ENCODE measurements at regions not wholly inside any gene's neighbourhood (a gene's known extent, or its start where the extent isn't known, plus 50 kb on each side); places are given as distances from the start of the nearest gene placed in this dataset.

DNA sequence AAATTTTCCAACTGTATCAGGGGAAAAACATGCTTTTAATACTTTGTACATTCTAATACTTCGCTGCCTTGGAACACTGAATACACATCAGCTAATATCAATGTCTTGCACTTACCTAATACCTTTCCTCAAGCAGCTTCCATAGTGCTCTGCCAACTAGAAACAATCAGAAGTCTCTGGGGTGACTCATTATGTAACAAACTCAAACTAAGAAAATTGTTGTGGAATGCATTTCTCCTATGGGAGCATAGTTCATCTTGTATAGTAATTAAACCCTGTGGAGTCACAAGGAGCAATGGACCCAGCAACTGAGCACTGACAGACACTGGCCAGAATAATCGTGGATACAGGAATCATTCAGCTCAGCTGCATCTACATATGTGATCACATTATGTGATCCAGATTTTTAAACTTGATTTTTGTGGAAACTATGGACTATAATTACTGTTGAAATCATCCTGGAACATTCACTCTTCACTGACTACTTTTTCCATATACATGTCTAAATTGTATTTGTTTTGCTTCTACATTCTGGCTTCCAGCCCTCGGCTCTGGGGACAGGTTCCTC, 496.9 kb downstream of the TMA16 start:
- no peak for DNase-seq
- in situ Hi-C loops (cut with MboI; ENCODE audit: low pct_unique_long_range_greater_than_20kb, low sequenced_read_pairs) = no loop called here

DNA sequence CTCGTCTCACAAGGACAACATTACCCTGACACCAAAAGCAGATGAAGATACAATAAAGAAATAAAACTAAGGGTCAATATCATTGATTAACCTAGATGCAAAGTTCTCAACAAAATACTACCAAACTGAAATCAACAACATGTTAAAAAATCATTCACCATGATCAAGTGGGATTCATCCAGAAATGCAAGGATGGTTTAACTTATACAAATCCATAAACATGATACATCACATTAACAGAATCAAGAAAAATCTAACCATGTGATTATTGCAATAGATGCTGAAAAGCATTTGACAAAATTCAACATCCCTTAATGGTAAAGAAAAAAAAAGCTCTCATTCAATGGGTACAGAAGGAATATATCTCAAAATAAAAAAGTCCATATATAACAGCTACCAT, 514.9 kb downstream of the TMA16 start:
- no peak for DNase-seq
- in situ Hi-C loops (cut with MboI; ENCODE audit: low pct_unique_long_range_greater_than_20kb, low sequenced_read_pairs) = no loop called here

GRCh38 chr4:164011791-164012190, 517.3 kb downstream of the TMA16 start:
- in situ Hi-C loops (cut with MboI; ENCODE audit: low pct_unique_long_range_greater_than_20kb, low sequenced_read_pairs) = no loop called here

DNA sequence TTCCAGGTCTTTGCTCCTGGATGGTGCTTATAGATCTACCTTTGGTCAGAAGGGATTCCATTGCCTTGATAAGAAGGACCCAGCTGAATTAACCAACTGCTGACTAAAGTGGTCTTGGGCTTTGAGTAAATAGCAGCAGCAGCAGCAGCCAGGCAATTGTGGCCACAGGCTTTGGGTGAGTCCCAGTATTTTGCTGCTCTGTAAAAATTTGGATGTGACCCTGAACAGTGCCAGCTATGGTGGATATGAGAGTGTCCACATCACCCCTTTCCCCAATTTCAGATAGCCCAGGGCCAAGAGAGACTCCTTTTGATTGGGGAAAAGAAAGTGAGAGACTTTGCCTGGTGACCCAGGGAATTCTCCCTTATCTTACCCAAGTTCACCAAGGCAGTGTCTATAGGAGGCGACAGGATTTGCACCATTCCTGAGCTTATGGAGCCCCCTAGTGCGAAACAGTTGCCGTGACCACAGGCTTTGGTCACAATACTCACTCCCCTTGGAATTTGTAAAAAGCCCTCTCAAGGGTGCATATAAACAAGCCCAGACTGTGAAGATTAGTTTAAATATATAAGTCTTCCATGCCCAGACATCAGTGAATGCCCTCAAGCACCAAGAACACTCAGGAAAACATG, 518.0 kb downstream of the TMA16 start:
- in situ Hi-C loops (cut with MboI; ENCODE audit: low pct_unique_long_range_greater_than_20kb, low sequenced_read_pairs) = no loop called here
- peak; percentile 43 for DNase-seq

More at GRCh38 chr4:164011791-164012190, 517.3 kb downstream of the TMA16 start:
- no peak for DNase-seq

- DNase-seq = no peak
- in situ Hi-C loops (cut with MboI; ENCODE audit: low pct_unique_long_range_greater_than_20kb, low sequenced_read_pairs) = no loop called here
Measured at GRCh38 chr4:164021947-164022346, 527.5 kb downstream of the TMA16 start.

- in situ Hi-C loops (cut with MboI; ENCODE audit: low pct_unique_long_range_greater_than_20kb, low sequenced_read_pairs) = no loop called here
Measured at GRCh38 chr4:164023214-164023613, 528.7 kb downstream of the TMA16 start.

GRCh38 chr4:164027805-164028204, 533.3 kb downstream of the TMA16 start:
- in situ Hi-C loops (cut with MboI; ENCODE audit: low pct_unique_long_range_greater_than_20kb, low sequenced_read_pairs) = no loop called here
- DNase-seq = no peak

More at GRCh38 chr4:164023214-164023613, 528.7 kb downstream of the TMA16 start:
- peak; percentile 8 for DNase-seq

DNA sequence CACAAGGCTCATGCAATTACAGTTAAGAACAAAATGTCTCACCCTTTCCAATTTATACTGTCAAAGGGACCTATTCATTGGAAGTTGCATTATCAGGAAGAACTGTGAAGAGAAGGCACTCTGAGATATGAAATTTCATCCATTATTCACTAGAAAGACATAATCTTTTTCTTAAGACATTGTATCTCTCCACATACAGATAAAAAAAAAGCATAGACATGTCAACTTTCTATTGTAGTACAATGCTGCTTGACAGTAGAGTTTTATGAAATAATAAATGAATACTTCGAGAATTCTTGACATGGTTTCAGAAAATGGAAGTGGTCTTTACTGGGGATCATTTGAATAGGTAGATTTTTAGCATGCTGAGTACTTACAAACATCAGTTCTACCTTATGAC, 545.0 kb downstream of the TMA16 start:
- no peak for DNase-seq
- in situ Hi-C loops (cut with MboI; ENCODE audit: low pct_unique_long_range_greater_than_20kb, low sequenced_read_pairs) = no loop called here

GRCh38 chr4:164056426-164057142, 562.1 kb downstream of the TMA16 start:
- in situ Hi-C loops (cut with MboI; ENCODE audit: low pct_unique_long_range_greater_than_20kb, low sequenced_read_pairs) = no loop called here
- DNase-seq = no peak

- in situ Hi-C loops (cut with MboI; ENCODE audit: low pct_unique_long_range_greater_than_20kb, low sequenced_read_pairs) = no loop called here
- DNase-seq = no peak
Measured at GRCh38 chr4:164058776-164059445, 564.4 kb downstream of the TMA16 start.

GRCh38 chr4:164060456-164060855, 566.0 kb downstream of the TMA16 start:
- DNase-seq = no peak
- in situ Hi-C loops (cut with MboI; ENCODE audit: low pct_unique_long_range_greater_than_20kb, low sequenced_read_pairs) = no loop called here

GRCh38 chr4:164068392-164068791, 573.9 kb downstream of the TMA16 start:
- DNase-seq = no peak
- in situ Hi-C loops (cut with MboI; ENCODE audit: low pct_unique_long_range_greater_than_20kb, low sequenced_read_pairs) = no loop called here

DNA sequence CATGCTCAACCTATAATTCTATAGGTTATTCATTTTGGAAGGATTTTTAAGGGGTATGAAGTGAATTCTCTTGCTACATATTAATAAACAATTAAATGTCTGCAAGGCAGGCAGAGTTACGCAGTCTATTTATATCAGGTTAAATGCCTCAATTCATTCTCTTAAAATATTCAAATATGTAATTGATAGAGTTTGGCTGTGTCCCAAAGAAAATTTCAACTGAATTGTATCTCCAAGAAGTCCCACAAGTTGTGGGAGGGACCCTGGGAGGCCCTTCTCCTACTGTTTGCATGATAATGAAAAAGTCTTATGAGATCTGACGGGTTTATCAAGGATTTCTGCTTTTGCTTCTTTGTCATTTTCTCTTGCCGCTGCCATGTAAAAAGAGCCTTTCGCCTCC, 576.1 kb downstream of the TMA16 start:
- DNase-seq = no peak

DNA sequence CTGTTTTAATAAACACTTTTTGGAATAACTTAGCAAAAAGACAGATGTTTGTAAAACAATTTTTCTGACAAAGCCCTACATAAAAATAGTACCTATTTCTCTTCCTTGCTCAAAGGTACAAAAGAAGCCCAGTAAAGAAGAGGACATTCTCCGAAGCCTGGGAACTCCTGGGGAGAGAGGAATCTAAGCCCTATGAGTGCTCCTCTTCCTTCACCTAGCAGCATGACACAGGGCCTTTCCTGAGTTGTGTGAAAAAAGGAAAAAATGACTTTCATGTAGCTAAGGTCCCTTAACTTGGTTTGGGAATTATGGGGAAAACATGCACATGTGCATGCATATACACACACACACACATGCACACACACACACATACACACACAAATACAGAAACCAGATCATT, 586.9 kb downstream of the TMA16 start:
- in situ Hi-C loops (cut with MboI; ENCODE audit: low pct_unique_long_range_greater_than_20kb, low sequenced_read_pairs) = no loop called here
- DNase-seq = no peak

More for the DNA sequence above, 576.1 kb downstream of the TMA16 start:
- in situ Hi-C loops (cut with MboI; ENCODE audit: low pct_unique_long_range_greater_than_20kb, low sequenced_read_pairs) = no loop called here

- DNase-seq = no peak
- in situ Hi-C loops (cut with MboI; ENCODE audit: low pct_unique_long_range_greater_than_20kb, low sequenced_read_pairs) = no loop called here
Measured at GRCh38 chr4:164081801-164082200, 587.3 kb downstream of the TMA16 start.

DNA sequence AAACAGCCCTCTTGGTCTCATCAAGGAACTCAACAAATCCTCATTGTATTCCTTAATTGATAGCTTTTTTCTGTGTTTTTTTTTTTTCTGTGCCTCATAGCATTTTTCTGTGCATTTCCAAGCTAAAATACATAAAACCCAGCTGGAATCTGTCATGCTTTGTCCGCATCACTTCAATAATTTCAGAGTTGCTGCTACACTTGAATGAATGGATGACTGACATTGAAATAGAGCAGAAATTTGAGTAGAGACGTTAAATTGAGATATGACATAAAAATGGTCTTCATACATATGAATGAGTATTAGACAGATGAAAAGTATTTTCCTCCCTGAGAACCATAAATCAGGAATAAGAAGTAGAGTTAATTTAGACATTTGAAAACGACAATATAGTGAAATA, 593.2 kb downstream of the TMA16 start:
- no peak for DNase-seq
- in situ Hi-C loops (cut with MboI; ENCODE audit: low pct_unique_long_range_greater_than_20kb, low sequenced_read_pairs) = no loop called here

- in situ Hi-C loops (cut with MboI; ENCODE audit: low pct_unique_long_range_greater_than_20kb, low sequenced_read_pairs) = no loop called here
- no peak for DNase-seq
Measured at GRCh38 chr4:164095313-164096110, 601.0 kb downstream of the TMA16 start.

GRCh38 chr4:164096766-164097518, 602.5 kb downstream of the TMA16 start:
- no peak for DNase-seq
- in situ Hi-C loops (cut with MboI; ENCODE audit: low pct_unique_long_range_greater_than_20kb, low sequenced_read_pairs) = no loop called here

Data from KBM-7 (cell line).